Heart left ventricle (tissue), 16 donors: ENCODE measurements at regions not wholly inside any gene's neighbourhood (a gene's known extent, or its start where the extent isn't known, plus 50 kb on each side); places are given as distances from the start of the nearest gene placed in this dataset.

Experiments used
- ATAC-seq, 4 donors: fragments of 200-7000 bp; cut with Tn5 transposase; one replicate each; pipeline ENCODE4 v1.9.1; 2020 to 2022; ENCODE audit warnings: moderate library complexity in 4 of 4, mild to moderate bottlenecking in 3 of 4, moderate number of reproducible peaks in 1 of 4
- DNase-seq, 5 donors: peaks; one replicate each; pipeline ENCODE4 v3.0.0-alpha.2; 2020
- H3K27ac ChIP-seq, 12 donors: fragments of 200-600 bp; sonication (generic) in 4 of 12; one replicate each; pipeline versions ENCODE4 v1.5.0 to v1.8.0; 2016 to 2022; ENCODE audit warnings: mild to moderate bottlenecking in 2 of 12
- H3K27me3 ChIP-seq, 9 donors: fragments of 200-600 bp; sonication (generic) in 2 of 9; one replicate each; pipeline versions ENCODE4 v1.5.1 to v1.8.0; 2016 to 2022; ENCODE audit warnings: mild to moderate bottlenecking in 3 of 9
- H3K36me3 ChIP-seq, 9 donors: fragments of 200-600 bp; sonication (generic) in 2 of 9; one replicate each; pipeline versions ENCODE4 v1.5.0 to v1.8.0; 2018 to 2022; ENCODE audit warnings: mild to moderate bottlenecking in 2 of 9
- H3K4me1 ChIP-seq, 12 donors: fragments of 200-600 bp; sonication (generic) in 4 of 12; one replicate each; pipeline versions ENCODE4 v1.5.0 to v1.8.0; 2016 to 2022; ENCODE audit warnings: mild to moderate bottlenecking in 3 of 12
- H3K4me3 ChIP-seq, 12 donors: fragments of 200-600 bp; sonication (generic) in 4 of 12; one replicate each; pipeline versions ENCODE4 v1.5.0 to v1.8.0; 2017 to 2022; ENCODE audit warnings: mild to moderate bottlenecking in 9 of 12, moderate library complexity in 4 of 12
- H3K9me3 ChIP-seq, 12 donors: fragments of 200-600 bp; sonication (generic) in 4 of 12; one replicate each; pipeline versions ENCODE4 v1.5.0 to v1.8.0; 2016 to 2022; ENCODE audit warnings: mild to moderate bottlenecking in 1 of 12
- CTCF ChIP-seq, 12 donors: fragments of 200-600 bp; sonication (generic) in 4 of 12; IDR thresholded peaks; one replicate each; pipeline versions ENCODE4 v1.5.0 to v1.8.0; 2018 to 2022; ENCODE audit warnings: antibody characterized with exemption in 12 of 12, mild to moderate bottlenecking in 5 of 12
- POLR2A ChIP-seq, 2 donors: fragments of 450-650 bp; IDR thresholded peaks; one replicate each; pipeline ENCODE4 v1.6.1; 2017; ENCODE audit warnings: antibody characterized with exemption in 2 of 2, mild to moderate bottlenecking in 2 of 2, moderate library complexity in 2 of 2
- WGBS, 4 donors: extraction: QIAGEN DNeasy Blood & Tissue Kit in 2 of 4; methylation state at CpG; one replicate each; pipeline versions ENCODE4 v1.1.5 to v1.1.7; 2013 to 2018; 5-methylcytosine and 5-hydroxymethylcytosine counted together
- intact Hi-C, 10 donors: fragments of 100-400 bp; cut with DNase I; formaldehyde crosslinking; loops; one replicate each; pipeline versions ENCODE4 v1.11.1 to v1.14.2; 2022
- donor health status: ischemic (EF 13 %, LVEDD 7.1; RV severe dilation, severe dysfunction).
- donor health status: healthy with polysubstance abuse.
- donor health status: DM: no; HTN: yes; CAD: no.
- donor health status: DM: no; HTN: no; CAD: no.
- donor health status: ischemic (EF 25% LVEDD 6.9; RV normal size, moderate dysfunction).
- donor health status: ischemic (EF 25% LVEDD 5.7; RV mildly dilated, moderate dysfunction).
- donor health status: healthy.
- donor health status: DM: yes; HTN: yes; CAD: no.
- donor health status: ischemic (EF 35%, LVEDD 5.7; RV mildly dilated, moderate dysfunction).
- donor health status: nonischemic (EF 11% LVEDD 7.7; RV severe dilation, severe dysfunction).
- donor health status: DM: yes; HTN: yes; CAD: no.
- donor health status: PGD.
- donor health status: ischemic (EF 29% LVEDD 5.4; RV normal size, mild dysfunction).
- donor health status: nonischemic (EF 23%, LVEDD 6.1; RV moderate dilation, normal function).

GRCh38 chr5:109917154-109917546, 227.4 kb downstream of the MAN2A1 start:
- intact Hi-C loops, result no loop called here
- TF ChIP-seq CTCF (IDR thresholded peaks at IDR 0.05) (no peak), POLR2A (IDR thresholded peaks at IDR 0.05) (no peak)
- no peak for DNase-seq
- H3K4me3 ChIP-seq, result no peak overlapping the region
- no peak overlapping the region for H3K27ac ChIP-seq
- peaks cover 0 to 7% (median 0%) of the 10 kb centered on the region in 12 donors for H3K4me1 ChIP-seq
- 69 to 85% (median 75%) methylated on average over 4 of the region's 4 CpGs for WGBS, 4 donors
- H3K9me3 ChIP-seq, result peaks cover 0 to 6% (median 0%) of the 10 kb centered on the region in 12 donors
- no peaks in the 10 kb centered on the region for H3K27me3 ChIP-seq
- no peaks in the 10 kb centered on the region for H3K36me3 ChIP-seq
- ATAC-seq, result no peak

- peaks cover 0 to 9% (median 0%) of the 10 kb centered on the region in 12 donors for H3K4me1 ChIP-seq
- TF ChIP-seq POLR2A (IDR thresholded peaks at IDR 0.05), result no peak
- TF ChIP-seq CTCF (IDR thresholded peaks at IDR 0.05), result no peak
- no peaks in the 10 kb centered on the region for H3K36me3 ChIP-seq
- no peak overlapping the region for H3K4me3 ChIP-seq
- intact Hi-C loops, result no loop called here
- 69 to 81% (median 74%) methylated on average over 4 of the region's 4 CpGs for WGBS, 4 donors
- no peaks in the 10 kb centered on the region for H3K27me3 ChIP-seq
- ATAC-seq (no peak), DNase-seq (no peak)
- peaks cover 0 to 6% (median 0%) of the 10 kb centered on the region in 12 donors for H3K9me3 ChIP-seq
- no peak overlapping the region for H3K27ac ChIP-seq
Observed at GRCh38 chr5:109917966-109918365, 228.2 kb downstream of the MAN2A1 start.

- no peak for TF ChIP-seq CTCF (IDR thresholded peaks at IDR 0.05)
- TF ChIP-seq POLR2A (IDR thresholded peaks at IDR 0.05), result no peak
- Histone ChIP-seq H3K9me3 (peaks cover 0 to 6% (median 0%) of the 10 kb centered on the region in 12 donors), H3K27ac (no peak overlapping the region), H3K4me1 (peaks cover 0 to 9% (median 0%) of the 10 kb centered on the region in 12 donors), H3K27me3 (peaks cover 0 to 10% (median 0%) of the 10 kb centered on the region in 9 donors), H3K4me3 (no peak overlapping the region), H3K36me3 (no peaks in the 10 kb centered on the region)
- 72 to 85% (median 79%) methylated on average over 4 of the region's 4 CpGs for WGBS, 4 donors
- DNase-seq (no peak), ATAC-seq (no peak)
- intact Hi-C loops, result no loop called here
Observed at GRCh38 chr5:109920736-109921135, 231.0 kb downstream of the MAN2A1 start.

GRCh38 chr5:109921735-109922380, 232.1 kb downstream of the MAN2A1 start:
- Histone ChIP-seq H3K9me3 (peaks cover 0 to 6% (median 0%) of the 10 kb centered on the region in 12 donors), H3K27me3 (peaks cover 0 to 17% (median 0%) of the 10 kb centered on the region in 9 donors), H3K27ac (no peak overlapping the region), H3K4me3 (no peak overlapping the region), H3K4me1 (peaks cover 0 to 9% (median 0%) of the 10 kb centered on the region in 12 donors), H3K36me3 (no peaks in the 10 kb centered on the region)
- peak; percentile 24 to 79 (median 62) for DNase-seq
- WGBS, 4 donors, result 24 to 34% (median 25%) methylated on average over 5 of the region's 5 CpGs
- peak; percentile 88 to 95 (median 92) for ATAC-seq
- no peak for TF ChIP-seq CTCF (IDR thresholded peaks at IDR 0.05)
- no peak for TF ChIP-seq POLR2A (IDR thresholded peaks at IDR 0.05)
- intact Hi-C loops, result no loop called here
